Ishikawa (cell line): ENCODE measurements at regions not wholly inside any gene's neighbourhood (a gene's known extent, or its start where the extent isn't known, plus 50 kb on each side); places are given as distances from the start of the nearest gene placed in this dataset.

Source experiments
- CEBPB ChIP-seq: IDR thresholded peaks from 2 replicates; pipeline ENCODE4 v1.6.1; 2012
- CREB1 ChIP-seq: IDR thresholded peaks from 2 replicates; pipeline ENCODE4 v1.6.1; 2012; ENCODE audit warnings: low read depth
- EGR1 ChIP-seq: IDR thresholded peaks from 2 replicates; pipeline ENCODE4 v1.6.1; 2012
- EP300 ChIP-seq: IDR thresholded peaks from 2 replicates; pipeline ENCODE4 v1.6.1; 2012; ENCODE audit warnings: borderline replicate concordance
- FOXM1 ChIP-seq: IDR thresholded peaks from 2 replicates; pipeline ENCODE4 v1.6.1; 2012; ENCODE audit warnings: low read depth, borderline replicate concordance
- MAX ChIP-seq: IDR thresholded peaks from 2 replicates; pipeline ENCODE4 v1.6.1; 2012
- NFIC ChIP-seq: IDR thresholded peaks from 2 replicates; pipeline ENCODE4 v1.6.1; 2012
- RAD21 ChIP-seq: IDR thresholded peaks from 2 replicates; pipeline ENCODE4 v1.6.1; 2012; ENCODE audit warnings: low read depth
- REST ChIP-seq: IDR thresholded peaks from 2 replicates; pipeline ENCODE4 v1.6.1; 2012; ENCODE audit warnings: low read depth, mild to moderate bottlenecking
- TAF1 ChIP-seq: IDR thresholded peaks from 2 replicates; pipeline ENCODE4 v1.6.1; 2012; ENCODE audit warnings: low read depth, mild to moderate bottlenecking
- TCF12 ChIP-seq: IDR thresholded peaks from 2 replicates; pipeline ENCODE4 v1.6.1; 2012; ENCODE audit warnings: low read depth
- TEAD4 ChIP-seq: IDR thresholded peaks from 2 replicates; pipeline ENCODE4 v1.6.1; 2012
- USF1 ChIP-seq: IDR thresholded peaks from 2 replicates; pipeline ENCODE4 v1.6.1; 2012
- YY1 ChIP-seq: IDR thresholded peaks from 2 replicates; pipeline ENCODE4 v1.6.1; 2012; ENCODE audit warnings: low read depth
- ZBTB7A ChIP-seq: IDR thresholded peaks from 2 replicates; pipeline ENCODE4 v1.6.1; 2012; ENCODE audit warnings: low read depth

GRCh38 chr5:156103155-156103885 is 223.6 kb upstream of the SGCD start:
- TF ChIP-seq USF1 (no peak), EP300 (no peak), NFIC (no peak), YY1 (no peak), ZBTB7A (no peak)

- TF ChIP-seq RAD21 (no peak), EP300 (no peak), YY1 (no peak), NFIC (no peak), CEBPB (no peak), USF1 (no peak), ZBTB7A (no peak), CREB1 (no peak), REST (no peak), MAX (no peak), TAF1 (no peak), TCF12 (no peak), FOXM1 (no peak), EGR1 (no peak), TEAD4 (no peak)
These were observed 217.5 kb upstream of the SGCD start for GRCh38 chr5:156109317-156110023.

- TF ChIP-seq REST (no peak), RAD21 (no peak), YY1 (no peak), TAF1 (no peak)
These were observed 207.3 kb upstream of the SGCD start for GRCh38 chr5:156119692-156120091.

- no peak for TF ChIP-seq RAD21
- no peak for TF ChIP-seq FOXM1
- TF ChIP-seq CEBPB = no peak
- TF ChIP-seq YY1 = no peak
- TF ChIP-seq EGR1 = no peak
- TF ChIP-seq USF1 = no peak
- TF ChIP-seq TCF12 = no peak
- TF ChIP-seq NFIC = no peak
- TF ChIP-seq CREB1 = no peak
- TF ChIP-seq EP300 = no peak
- no peak for TF ChIP-seq TEAD4
- no peak for TF ChIP-seq TAF1
- TF ChIP-seq MAX = no peak
- no peak for TF ChIP-seq REST
- TF ChIP-seq ZBTB7A = no peak
These were observed 206.2 kb upstream of the SGCD start for GRCh38 chr5:156120777-156121176.
